PC-9 (cell line): ENCODE measurements at regions not wholly inside any gene's neighbourhood (a gene's known extent, or its start where the extent isn't known, plus 50 kb on each side); places are given as distances from the start of the nearest gene placed in this dataset.

Experiments
- EZH2 ChIP-seq: fragments of 200-600 bp; sonication (generic); IDR thresholded peaks from 2 replicates; pipeline ENCODE4 v1.8.0; 2017; ENCODE audit warnings: antibody characterized with exemption, low read depth
- TF ChIP-seq, protein P1 (sequence below): fragments of 200-600 bp; sonication (generic); conservative IDR thresholded peaks from 2 replicates; pipeline ENCODE4 v1.6.1; 2017; ENCODE audit warnings: mixed run types, antibody characterized with exemption, mild to moderate bottlenecking, moderate library complexity

DNA sequence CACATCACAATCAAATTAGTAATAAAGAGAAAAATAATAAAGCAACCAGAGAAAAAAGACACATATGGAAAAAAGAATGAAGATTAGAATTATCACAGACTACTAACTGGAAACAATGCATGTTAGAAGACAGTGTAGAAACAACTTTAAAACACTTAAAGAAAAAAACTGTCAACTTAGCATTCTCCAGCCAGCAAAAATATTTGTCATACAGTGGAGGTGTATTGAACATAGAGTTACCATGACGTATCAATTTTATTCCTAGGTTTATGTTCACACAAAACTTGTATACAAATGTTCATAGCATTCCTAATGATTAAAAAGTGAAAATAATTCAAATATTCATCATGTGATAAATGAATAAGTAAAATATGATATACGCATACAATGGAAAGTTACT lies 61.5 kb upstream of the ADAM23 start:
- no peak for TF ChIP-seq EZH2
- TF ChIP-seq, protein P1, sequence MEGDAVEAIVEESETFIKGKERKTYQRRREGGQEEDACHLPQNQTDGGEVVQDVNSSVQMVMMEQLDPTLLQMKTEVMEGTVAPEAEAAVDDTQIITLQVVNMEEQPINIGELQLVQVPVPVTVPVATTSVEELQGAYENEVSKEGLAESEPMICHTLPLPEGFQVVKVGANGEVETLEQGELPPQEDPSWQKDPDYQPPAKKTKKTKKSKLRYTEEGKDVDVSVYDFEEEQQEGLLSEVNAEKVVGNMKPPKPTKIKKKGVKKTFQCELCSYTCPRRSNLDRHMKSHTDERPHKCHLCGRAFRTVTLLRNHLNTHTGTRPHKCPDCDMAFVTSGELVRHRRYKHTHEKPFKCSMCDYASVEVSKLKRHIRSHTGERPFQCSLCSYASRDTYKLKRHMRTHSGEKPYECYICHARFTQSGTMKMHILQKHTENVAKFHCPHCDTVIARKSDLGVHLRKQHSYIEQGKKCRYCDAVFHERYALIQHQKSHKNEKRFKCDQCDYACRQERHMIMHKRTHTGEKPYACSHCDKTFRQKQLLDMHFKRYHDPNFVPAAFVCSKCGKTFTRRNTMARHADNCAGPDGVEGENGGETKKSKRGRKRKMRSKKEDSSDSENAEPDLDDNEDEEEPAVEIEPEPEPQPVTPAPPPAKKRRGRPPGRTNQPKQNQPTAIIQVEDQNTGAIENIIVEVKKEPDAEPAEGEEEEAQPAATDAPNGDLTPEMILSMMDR = no peak
